NAMALWA (cell line): ENCODE measurements at regions not wholly inside any gene's neighbourhood (a gene's known extent, or its start where the extent isn't known, plus 50 kb on each side); places are given as distances from the start of the nearest gene placed in this dataset.

Experiments
- DNase-seq: peaks from one replicate; pipeline ENCODE4 v3.0.0-alpha.2; 2015; ENCODE audit warnings: low spot score

DNA sequence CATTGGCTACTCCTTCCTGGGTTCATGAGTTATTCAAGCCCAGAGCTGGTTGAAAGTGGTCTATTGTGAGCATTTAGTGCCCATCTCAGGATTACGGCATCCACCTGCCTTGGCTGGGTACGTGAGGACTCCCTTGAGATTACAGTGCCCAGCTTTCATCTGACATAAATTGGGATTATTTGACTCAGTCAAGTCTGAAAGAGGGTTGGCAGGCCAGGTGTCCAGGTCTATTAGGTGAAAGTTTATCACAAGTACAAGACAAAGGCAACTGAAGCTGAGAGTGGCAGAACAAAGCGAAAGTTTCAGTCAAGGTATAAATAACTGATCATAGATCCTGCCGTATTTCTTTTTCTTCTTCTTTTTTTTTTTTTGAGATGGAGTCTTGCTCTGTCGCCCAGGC, 84.6 kb upstream of the ATF7IP start:
- no peak for DNase-seq

DNA sequence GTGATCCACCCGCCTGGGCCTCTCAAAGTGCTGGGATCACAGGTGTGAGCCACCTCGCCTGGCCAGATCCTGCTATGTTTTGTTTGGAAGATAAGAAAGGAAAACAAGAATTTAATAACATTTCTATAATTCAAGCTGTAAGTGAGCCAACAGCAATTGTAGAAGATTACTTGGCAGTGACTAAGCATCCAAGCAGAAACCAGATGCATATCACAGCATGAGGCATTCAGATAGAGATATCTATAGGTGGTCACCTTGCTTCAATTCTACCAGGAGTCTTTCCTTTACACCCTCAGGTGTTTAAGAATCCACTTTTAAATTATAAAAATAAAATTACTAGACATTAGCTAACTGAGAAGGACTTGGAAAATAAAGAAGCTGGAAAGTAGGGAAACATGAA, 83.9 kb upstream of the ATF7IP start:
- DNase-seq, result no peak

- peak; percentile 74 for DNase-seq
These were observed 81.9 kb upstream of the ATF7IP start for GRCh38 chr12:14283489-14284144.

DNA sequence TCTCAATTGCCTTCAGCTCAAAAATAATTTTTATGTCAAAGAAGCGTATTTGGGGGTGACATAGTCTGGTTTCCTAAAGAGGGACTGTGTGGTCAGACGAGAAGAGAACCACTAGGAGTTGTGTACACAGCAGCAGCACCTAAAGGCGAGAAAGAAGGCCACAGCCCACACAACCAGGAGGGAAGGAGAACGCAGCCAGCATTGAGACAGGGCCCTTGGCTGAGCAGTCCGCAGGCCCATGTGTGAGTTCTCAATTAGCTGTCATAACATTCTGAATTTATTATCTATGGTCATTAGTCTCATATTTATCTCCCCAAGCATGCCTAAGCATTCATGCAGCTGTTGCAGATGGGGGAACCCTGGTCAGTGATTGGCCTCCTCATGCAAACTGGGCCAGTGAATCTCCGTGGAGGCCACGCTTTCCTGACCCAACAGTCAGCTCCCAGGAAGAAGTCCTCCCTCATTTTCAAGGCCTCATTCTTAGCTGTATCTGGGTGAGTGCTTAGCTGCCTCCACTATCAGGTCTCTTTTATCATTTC, 81.2 kb upstream of the ATF7IP start:
- DNase-seq, result peak; percentile 58

DNA sequence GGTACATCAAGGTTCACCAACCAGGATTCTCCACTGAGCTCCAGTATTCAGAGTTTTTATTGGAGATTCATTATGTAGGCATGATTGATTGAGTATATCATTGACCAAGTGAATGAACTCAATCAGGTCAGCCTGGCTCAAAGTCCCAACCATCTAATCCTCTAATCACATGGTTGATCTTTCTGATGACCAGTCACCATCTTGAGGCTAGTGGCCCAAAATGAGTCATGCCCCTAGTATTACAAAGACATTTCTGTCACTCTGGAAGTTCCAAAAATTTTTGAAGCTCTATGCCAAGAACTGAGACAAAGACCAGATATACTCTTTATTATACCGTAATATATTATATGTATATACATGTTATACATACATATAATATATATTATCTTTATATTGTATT, 75.9 kb upstream of the ATF7IP start:
- no peak for DNase-seq

GRCh38 chr12:14290951-14291350, 74.5 kb upstream of the ATF7IP start:
- peak; percentile 5 for DNase-seq

DNA sequence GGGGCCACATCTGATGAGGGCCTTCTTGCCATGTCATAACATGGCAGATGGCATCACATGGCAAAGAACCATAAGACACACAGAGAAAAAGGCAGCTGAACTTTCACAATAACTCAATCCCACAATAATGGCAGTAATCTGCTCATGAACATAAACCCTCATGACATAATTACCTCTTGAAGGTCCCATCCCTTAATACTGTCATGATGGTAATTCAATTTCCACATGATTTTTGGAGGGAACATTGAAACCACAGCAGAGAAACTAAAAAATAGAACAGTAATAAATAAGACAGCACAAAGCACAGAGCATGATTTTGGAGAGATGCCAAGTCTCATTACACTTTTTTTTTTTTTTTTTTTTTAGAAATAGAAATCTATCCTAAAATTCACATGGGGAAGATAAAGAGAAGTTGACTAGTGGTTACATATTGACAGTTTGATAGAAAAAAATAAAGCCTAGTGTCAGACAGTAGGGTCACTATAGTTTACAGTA, 61.8 kb upstream of the ATF7IP start:
- no peak for DNase-seq

- DNase-seq, result no peak
These were observed 58.5 kb upstream of the ATF7IP start for GRCh38 chr12:14307004-14307403.

DNA sequence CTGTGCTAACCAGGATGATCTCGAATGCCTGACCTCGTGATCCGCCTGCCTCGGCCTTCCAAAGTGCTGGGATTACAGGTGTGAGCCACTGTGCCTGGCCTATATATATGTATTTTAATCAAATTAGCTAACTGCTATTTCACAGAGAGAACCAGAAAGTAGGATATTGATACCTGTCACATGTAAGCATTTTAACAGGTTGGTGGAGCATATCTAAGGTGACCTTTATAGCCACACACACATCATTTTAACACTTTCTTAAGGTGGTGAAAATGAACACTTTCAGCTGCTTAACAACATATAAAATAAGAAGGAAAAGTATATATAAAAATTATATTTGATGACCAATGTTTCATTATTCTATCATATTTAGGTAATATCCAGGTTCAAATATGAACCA, 57.0 kb upstream of the ATF7IP start:
- no peak for DNase-seq

- DNase-seq, result peak; percentile 31
These were observed 54.6 kb upstream of the ATF7IP start for GRCh38 chr12:14310866-14311265.

- no peak for DNase-seq
These were observed 51.9 kb upstream of the ATF7IP start for GRCh38 chr12:14313379-14314138.

- DNase-seq, result peak; percentile 43
These were observed 50.7 kb upstream of the ATF7IP start for GRCh38 chr12:14314801-14315200.

GRCh38 chr12:14315501-14315900, 50.0 kb upstream of the ATF7IP start:
- DNase-seq, result no peak
